Activated naive CD8-positive, alpha-beta T cell (primary cell): ENCODE measurements at regions not wholly inside any gene's neighbourhood (a gene's known extent, or its start where the extent isn't known, plus 50 kb on each side); places are given as distances from the start of the nearest gene placed in this dataset.
"Not testable (repeated sequence)": the region's sequence is repeated elsewhere in the genome, so short reads cannot be mapped to it uniquely, and the experiment has no call there.

Source experiments
- H3K27ac Mint-ChIP-seq: one replicate; pipeline ENCODE4 v1.8.0; 2021; ENCODE audit warnings: mixed read lengths
- H3K27me3 Mint-ChIP-seq: one replicate; pipeline ENCODE4 v1.8.0; 2021; ENCODE audit warnings: mixed read lengths
- H3K36me3 Mint-ChIP-seq: one replicate; pipeline ENCODE4 v1.8.0; 2021; ENCODE audit warnings: mixed read lengths
- H3K4me1 Mint-ChIP-seq: one replicate; pipeline ENCODE4 v1.8.0; 2021; ENCODE audit warnings: low read depth, mixed read lengths
- H3K4me3 Mint-ChIP-seq: one replicate; pipeline ENCODE4 v1.8.0; 2021; ENCODE audit warnings: mild to moderate bottlenecking, mixed read lengths
- H3K9me3 Mint-ChIP-seq: one replicate; pipeline ENCODE4 v1.8.0; 2021; ENCODE audit warnings: low read depth, mixed read lengths

GRCh38 chr20:29868688-29869087 is 1388.8 kb upstream of the DEFB115 start:
- H3K9me3 Mint-ChIP-seq: not testable (repeated sequence)

DNA sequence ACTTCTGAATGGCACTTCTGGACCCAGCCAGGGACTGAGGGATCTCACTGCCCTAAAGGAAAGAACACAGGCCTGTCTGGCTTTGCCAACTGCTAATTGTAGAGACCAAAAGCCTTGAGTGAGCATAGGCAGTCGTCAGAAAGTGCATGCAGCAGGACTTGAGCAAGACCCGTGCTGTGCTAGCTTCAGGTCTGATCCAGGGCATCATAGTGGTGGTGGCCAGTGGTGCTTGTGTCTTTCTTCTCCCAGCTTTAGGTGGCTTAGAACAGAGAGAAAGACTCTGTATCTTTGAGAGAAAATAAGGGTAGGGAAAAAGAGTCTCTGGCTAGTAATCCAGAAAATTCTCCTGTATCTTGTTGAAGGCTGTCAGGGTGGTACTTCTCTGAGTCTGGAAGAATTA is 1385.6 kb upstream of the DEFB115 start:
- not testable (repeated sequence) for H3K27me3 Mint-ChIP-seq, H3K27ac Mint-ChIP-seq, H3K4me1 Mint-ChIP-seq, H3K4me3 Mint-ChIP-seq, H3K36me3 Mint-ChIP-seq
- peaks cover 11% of the 10 kb centered on the region for H3K9me3 Mint-ChIP-seq

More at GRCh38 chr20:29868688-29869087, 1388.8 kb upstream of the DEFB115 start:
- H3K27me3 Mint-ChIP-seq, H3K27ac Mint-ChIP-seq, H3K4me3 Mint-ChIP-seq, H3K4me1 Mint-ChIP-seq, H3K36me3 Mint-ChIP-seq: not testable (repeated sequence)

DNA sequence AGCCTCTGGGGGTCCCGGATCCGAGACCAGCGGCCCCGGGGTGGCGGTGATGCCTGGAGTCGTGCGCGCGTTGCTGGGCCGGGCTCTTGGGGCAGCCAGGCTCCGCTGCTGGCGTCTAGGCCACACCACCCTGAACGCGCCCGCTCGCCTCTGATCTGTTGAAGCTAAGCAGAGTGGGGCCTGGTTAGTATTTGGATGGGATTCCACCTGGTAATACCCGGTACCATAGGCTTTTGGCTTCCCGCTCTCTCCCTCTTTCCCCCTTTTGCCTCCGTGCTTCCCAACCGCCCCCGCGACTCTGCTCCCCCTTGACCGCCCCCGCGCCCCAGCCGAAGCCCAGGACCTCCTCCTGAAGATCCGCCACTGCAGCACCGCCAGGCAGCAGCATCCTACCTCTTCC is 1383.5 kb upstream of the DEFB115 start:
- Mint-ChIP-seq H3K4me3 (no peak overlapping the region), H3K27me3 (no peaks in the 10 kb centered on the region), H3K27ac (no peak overlapping the region), H3K4me1 (no peaks in the 10 kb centered on the region), H3K9me3 (peaks cover 11% of the 10 kb centered on the region), H3K36me3 (peaks cover 5% of the 10 kb centered on the region)

DNA sequence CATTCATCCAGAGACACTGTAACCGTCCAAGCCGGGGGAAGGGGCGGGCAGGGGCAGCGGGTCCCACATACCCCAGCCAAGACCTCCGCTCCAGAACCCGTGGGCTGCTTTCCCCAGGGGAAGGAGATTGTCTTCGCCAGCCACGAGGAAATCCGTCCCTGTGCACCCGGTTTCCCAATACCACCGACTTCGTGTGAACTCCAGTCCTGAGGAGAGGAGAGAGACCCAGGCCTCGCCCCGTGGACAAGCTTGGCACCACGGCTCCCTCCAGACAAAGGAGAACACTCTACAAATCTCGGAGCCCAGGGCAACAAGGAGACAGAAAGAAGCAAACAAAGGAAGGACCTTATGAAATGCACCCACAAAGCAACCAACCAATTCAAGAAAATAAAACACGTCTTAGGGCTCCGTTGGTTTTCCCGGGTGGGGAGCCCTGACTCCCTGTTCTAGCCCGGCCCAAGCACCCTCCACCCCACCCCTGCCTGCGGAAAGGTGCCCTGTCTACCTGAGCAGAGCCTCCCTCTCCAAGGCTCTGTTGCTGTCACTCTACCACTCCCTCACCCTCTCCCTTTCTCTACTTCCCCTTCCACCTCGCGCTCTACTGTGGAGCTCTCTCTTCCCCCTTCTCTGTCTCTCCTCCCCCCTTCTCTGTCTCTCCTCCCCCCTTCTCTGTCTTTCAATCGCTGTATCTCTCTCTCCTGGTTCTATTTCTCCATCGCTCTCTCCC is 1382.8 kb upstream of the DEFB115 start:
- Mint-ChIP-seq H3K27ac (no peak overlapping the region), H3K36me3 (peaks cover 5% of the 10 kb centered on the region)

DNA sequence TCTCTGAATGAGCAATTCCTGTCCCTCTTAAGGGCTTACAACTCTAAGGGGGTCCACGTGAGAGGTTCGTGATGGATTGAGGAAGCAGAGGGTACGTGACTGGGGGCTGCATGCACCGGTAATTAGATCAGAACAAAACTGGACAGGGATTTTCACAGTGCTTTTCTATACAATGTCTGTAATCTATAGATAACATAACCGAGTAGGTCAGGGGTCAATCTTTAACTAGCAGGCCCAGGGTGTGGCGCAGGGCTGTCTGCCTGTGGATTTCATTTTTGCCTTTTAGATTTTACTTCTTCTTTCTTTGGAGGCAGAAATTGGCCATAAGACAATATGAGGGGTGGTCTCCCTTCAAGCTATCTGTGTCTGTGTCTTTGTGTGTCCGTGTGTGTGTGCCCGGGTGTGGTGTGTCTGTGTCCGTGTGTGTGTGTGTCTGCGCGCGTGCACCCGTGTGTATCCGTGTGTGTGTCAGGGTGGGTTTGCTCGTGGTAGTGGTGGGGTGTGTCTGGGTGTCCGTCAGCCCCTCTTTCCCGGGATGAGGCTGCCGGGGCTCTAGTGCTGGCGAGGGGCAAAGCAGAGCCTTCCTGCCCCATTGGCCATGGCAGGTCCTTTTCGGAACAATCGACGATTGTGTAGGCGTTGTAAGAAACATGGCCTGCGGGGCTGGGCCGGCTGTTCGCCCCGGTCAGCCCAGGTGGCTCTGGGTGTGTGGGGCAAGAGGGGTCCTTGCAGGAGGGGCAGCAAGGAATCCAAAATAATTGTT is 1382.0 kb upstream of the DEFB115 start:
- not testable (repeated sequence) for H3K27ac Mint-ChIP-seq, H3K36me3 Mint-ChIP-seq, H3K27me3 Mint-ChIP-seq, H3K4me3 Mint-ChIP-seq, H3K4me1 Mint-ChIP-seq
- peaks cover 11% of the 10 kb centered on the region for H3K9me3 Mint-ChIP-seq

More for the DNA sequence above, 1382.8 kb upstream of the DEFB115 start:
- H3K9me3 Mint-ChIP-seq: peaks cover 11% of the 10 kb centered on the region
- no peaks in the 10 kb centered on the region for H3K27me3 Mint-ChIP-seq
- H3K4me1 Mint-ChIP-seq: no peaks in the 10 kb centered on the region
- H3K4me3 Mint-ChIP-seq: no peak overlapping the region

- H3K27me3 Mint-ChIP-seq, H3K4me1 Mint-ChIP-seq, H3K36me3 Mint-ChIP-seq, H3K27ac Mint-ChIP-seq, H3K4me3 Mint-ChIP-seq: not testable (repeated sequence)
- peaks cover 11% of the 10 kb centered on the region for H3K9me3 Mint-ChIP-seq
Measured at GRCh38 chr20:29876084-29876910, 1381.2 kb upstream of the DEFB115 start.

DNA sequence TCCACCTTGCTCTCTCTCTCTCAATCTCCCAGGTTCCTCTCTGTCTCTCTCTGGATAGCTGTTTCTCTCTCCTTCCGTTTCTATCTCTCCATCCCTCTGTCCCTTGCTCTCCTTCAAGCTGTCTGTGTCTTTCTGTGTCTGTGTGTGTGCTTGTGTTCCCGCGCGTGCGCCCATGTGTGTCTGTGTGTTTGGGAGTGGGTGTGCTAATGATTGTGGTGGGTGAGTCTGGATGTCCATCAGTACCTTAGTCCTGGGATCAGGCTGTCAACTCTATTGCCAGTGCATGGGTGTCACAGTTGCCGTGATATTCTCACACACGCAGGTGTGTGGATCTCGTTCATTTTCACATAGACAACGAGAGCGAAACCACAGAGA is 1380.6 kb upstream of the DEFB115 start:
- Mint-ChIP-seq H3K27ac (no peak overlapping the region), H3K4me3 (no peak overlapping the region), H3K4me1 (no peaks in the 10 kb centered on the region), H3K36me3 (peaks cover 5% of the 10 kb centered on the region), H3K27me3 (no peaks in the 10 kb centered on the region), H3K9me3 (peaks cover 11% of the 10 kb centered on the region)

DNA sequence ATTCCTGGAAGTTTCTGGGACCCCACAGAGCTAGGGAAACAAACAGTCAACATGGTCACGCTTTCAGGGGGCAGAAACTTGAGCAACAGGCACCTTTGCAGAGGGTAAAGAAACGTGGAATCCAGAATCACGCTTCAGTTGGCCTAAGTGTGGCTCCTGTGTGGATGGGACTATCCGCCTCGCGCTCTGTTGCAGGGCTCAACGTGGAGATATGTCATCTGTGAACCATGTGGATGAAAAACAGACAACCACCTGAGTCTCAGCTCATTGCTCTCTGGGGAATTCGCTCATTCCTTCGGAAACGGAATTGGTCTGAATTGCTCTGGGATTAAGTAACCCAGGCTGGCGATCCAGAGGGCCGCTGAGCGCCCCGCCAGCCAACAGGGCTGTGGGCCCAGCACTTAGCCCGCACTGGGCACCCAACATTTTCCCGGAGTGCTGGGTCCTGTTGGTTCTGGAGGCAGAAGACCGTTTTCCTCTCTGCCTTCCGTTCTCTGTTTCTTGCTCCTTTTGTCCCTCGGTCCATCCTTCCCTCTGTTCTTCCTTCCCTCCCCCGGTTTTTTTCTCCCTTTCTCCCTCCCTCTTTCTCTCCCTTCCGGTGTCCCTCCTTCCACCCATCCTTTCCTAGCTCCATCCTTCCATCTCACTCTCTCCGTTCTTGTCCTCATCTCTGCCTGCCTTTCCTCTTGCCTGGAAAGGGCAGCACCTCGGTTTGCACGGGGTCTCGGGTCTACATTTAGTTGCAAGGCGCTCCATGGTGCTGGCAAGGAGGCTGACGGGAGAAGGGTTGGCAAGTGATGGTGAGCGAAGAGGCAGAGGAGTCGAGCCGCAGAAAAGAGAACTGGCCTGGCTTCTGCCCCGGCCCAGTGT is 1379.8 kb upstream of the DEFB115 start:
- H3K27ac Mint-ChIP-seq, H3K4me1 Mint-ChIP-seq, H3K36me3 Mint-ChIP-seq, H3K27me3 Mint-ChIP-seq: not testable (repeated sequence)
- Mint-ChIP-seq H3K9me3 (peaks cover 14% of the 10 kb centered on the region), H3K4me3 (peak overlapping the region; percentile 63)

GRCh38 chr20:29878281-29878741 is 1379.2 kb upstream of the DEFB115 start:
- H3K4me1 Mint-ChIP-seq: no peaks in the 10 kb centered on the region
- H3K27ac Mint-ChIP-seq: no peak overlapping the region
- H3K27me3 Mint-ChIP-seq: no peaks in the 10 kb centered on the region
- H3K9me3 Mint-ChIP-seq: peaks cover 10% of the 10 kb centered on the region
- H3K4me3 Mint-ChIP-seq: peak overlapping the region; percentile 63
- H3K36me3 Mint-ChIP-seq: peaks cover 5% of the 10 kb centered on the region

- no peak overlapping the region for H3K27ac Mint-ChIP-seq
- H3K4me3 Mint-ChIP-seq: peak overlapping the region; percentile 21
- H3K36me3 Mint-ChIP-seq: peaks cover 5% of the 10 kb centered on the region
- H3K27me3 Mint-ChIP-seq: no peaks in the 10 kb centered on the region
- peaks cover 10% of the 10 kb centered on the region for H3K9me3 Mint-ChIP-seq
- no peaks in the 10 kb centered on the region for H3K4me1 Mint-ChIP-seq
Measured at GRCh38 chr20:29878777-29879442, 1378.6 kb upstream of the DEFB115 start.

- not testable (repeated sequence) for H3K27ac Mint-ChIP-seq, H3K27me3 Mint-ChIP-seq, H3K4me3 Mint-ChIP-seq, H3K36me3 Mint-ChIP-seq, H3K4me1 Mint-ChIP-seq
- H3K9me3 Mint-ChIP-seq: peaks cover 13% of the 10 kb centered on the region
Measured at GRCh38 chr20:29881107-29881506, 1376.4 kb upstream of the DEFB115 start.

- H3K36me3 Mint-ChIP-seq, H3K4me3 Mint-ChIP-seq, H3K4me1 Mint-ChIP-seq, H3K27ac Mint-ChIP-seq, H3K27me3 Mint-ChIP-seq: not testable (repeated sequence)
- peaks cover 20% of the 10 kb centered on the region for H3K9me3 Mint-ChIP-seq
Measured at GRCh38 chr20:29883514-29884219, 1373.8 kb upstream of the DEFB115 start.

- H3K4me3 Mint-ChIP-seq, H3K36me3 Mint-ChIP-seq, H3K27me3 Mint-ChIP-seq, H3K27ac Mint-ChIP-seq, H3K4me1 Mint-ChIP-seq: not testable (repeated sequence)
- H3K9me3 Mint-ChIP-seq: peaks cover 20% of the 10 kb centered on the region
Measured at GRCh38 chr20:29884322-29884721, 1373.1 kb upstream of the DEFB115 start.
